Retina (tissue), 1 donor: ENCODE measurements at regions not wholly inside any gene's neighbourhood (a gene's known extent, or its start where the extent isn't known, plus 50 kb on each side); places are given as distances from the start of the nearest gene placed in this dataset.
A peak's percentile ranks its signal among the peaks of the same experiment; 100 is the strongest.

Source experiments
- DNase-seq: peaks from one replicate; pipeline ENCODE4 v3.0.0-alpha.2; 2016

DNA sequence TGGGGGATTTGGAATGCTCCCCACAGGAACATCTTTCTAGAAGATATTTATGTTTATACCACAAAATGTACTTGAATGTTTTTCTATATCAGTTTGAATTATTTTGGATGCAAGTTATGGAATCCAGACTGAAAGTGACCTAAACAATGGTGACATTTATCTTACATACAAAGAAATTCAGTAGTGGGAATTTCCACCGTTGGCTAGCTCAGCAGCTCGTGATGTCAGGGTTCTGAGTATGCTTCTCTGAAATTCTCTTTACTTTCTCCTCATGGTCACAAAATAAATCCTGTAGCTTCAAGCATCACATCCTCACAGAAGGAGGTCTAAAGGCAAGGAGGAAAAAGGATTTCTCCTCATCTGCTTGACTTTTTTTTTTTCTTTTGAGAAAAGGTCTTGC is 105.3 kb downstream of the AKAIN1 start:
- DNase-seq, result no peak

DNA sequence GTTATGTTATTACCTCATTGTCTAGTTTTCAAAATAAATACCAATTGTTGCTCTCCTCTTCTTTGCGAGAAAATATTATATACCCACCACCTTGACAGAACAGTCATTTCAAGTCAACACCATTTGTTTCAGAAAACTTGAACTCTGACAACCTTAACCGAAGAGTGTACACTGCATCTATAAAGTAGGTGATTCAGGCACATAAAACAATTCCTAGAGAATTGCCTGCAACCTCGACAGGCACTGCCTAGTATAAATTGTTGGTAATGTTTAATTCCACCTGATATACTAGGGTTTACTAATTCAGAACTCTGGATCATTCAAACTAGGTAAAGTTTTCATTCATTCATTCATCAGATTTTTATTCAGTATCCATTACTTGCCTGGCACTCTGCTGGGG is 121.8 kb downstream of the AKAIN1 start:
- DNase-seq, result no peak

GRCh38 chr18:5073026-5073944 is 123.8 kb downstream of the AKAIN1 start:
- DNase-seq, result peak; percentile 41

GRCh38 chr18:5068851-5069250 is 128.2 kb downstream of the AKAIN1 start:
- no peak for DNase-seq

DNA sequence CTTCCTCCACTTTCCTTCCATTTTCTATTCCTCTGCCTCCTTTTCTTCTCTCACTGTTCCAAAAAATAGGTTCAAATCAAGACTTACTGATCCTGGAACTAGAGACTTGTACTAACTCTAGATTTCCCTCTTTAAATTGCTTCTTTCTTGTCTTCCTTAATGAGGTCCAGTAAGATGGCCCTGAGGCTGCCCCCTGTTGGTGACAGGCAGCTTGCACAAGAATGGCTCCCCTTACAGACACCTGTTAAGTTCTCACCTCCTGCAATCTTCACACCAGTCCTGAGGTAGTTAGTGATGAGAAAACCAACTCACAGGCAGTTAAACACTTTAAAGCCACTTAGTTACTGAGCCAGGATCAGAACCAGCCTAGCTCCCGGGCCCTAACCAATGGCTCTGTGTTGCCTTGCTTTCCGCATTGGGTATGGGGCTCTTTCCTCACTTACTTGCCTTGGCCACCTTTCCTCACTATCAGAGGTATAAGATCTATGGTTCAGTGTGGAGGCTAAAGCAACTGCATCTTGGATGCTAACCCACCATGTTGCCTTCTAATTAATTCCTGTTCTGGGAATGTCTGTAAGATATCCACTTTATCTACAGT is 130.6 kb downstream of the AKAIN1 start:
- no peak for DNase-seq

GRCh38 chr18:5065615-5066014 is 131.4 kb downstream of the AKAIN1 start:
- DNase-seq, result no peak

GRCh38 chr18:5064841-5065370 is 132.2 kb downstream of the AKAIN1 start:
- DNase-seq, result no peak

DNA sequence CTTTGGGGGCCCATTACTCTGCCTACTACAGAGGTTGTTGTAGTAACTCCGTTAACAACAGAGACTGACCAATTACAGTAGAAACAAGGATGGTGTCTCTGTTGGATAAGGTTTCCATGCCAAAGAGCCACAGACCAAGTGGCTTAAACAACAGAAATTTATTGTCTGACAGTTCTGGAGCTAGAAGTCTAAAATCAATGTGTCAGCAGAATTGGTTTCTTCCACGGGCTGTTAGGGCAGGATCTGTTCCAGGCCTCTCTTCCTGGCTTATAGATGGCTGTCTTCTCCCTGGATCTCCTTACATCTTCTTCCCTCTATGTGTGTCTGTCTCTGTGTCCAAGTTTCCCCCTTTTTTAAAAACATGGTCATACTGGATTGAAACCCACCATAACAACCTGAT is 135.3 kb downstream of the AKAIN1 start:
- DNase-seq, result no peak

- DNase-seq, result no peak
Measured at GRCh38 chr18:5060543-5060942, 136.5 kb downstream of the AKAIN1 start.

DNA sequence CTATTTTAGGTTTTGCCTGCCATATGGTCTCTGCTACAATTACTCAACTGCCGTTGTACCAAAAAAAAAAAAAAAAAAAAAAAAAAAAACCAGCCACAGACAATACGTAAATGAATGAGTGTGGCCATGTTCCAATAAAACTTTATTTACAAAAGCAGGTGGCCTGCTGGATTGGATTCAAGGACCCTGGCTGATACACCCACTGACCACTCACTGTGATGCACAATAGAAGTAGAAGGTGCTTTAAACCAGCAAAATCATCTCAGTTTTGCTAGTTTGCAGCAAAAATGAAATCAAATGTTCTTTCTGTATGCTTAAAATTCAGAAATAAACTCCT is 137.4 kb downstream of the AKAIN1 start:
- no peak for DNase-seq

- DNase-seq, result no peak
Measured at GRCh38 chr18:5058768-5059695, 138.0 kb downstream of the AKAIN1 start.

GRCh38 chr18:5057386-5058348 is 139.4 kb downstream of the AKAIN1 start:
- DNase-seq, result peak; percentile 78

- DNase-seq, result no peak
Measured at GRCh38 chr18:5052491-5052890, 144.6 kb downstream of the AKAIN1 start.

- no peak for DNase-seq
Measured at GRCh38 chr18:5051207-5051606, 145.8 kb downstream of the AKAIN1 start.

DNA sequence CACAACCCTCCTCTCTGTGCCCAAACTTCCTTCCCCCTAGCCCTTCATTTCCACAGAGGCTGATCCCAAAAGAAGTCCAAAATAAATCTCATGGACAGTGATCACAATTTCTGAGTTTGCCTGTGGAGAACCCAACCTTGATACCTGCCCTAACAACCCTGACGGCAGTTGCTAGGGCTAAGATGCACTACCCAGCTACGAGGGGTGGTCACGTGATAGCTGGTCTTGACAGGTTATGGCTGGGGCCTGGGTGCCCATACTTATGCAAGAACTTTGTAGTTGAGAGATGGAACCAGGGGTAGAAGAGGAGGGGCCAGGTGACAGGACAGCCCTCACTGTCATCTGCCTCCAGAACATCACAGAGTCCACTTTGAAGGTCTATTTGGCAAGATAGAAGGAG is 147.9 kb downstream of the AKAIN1 start:
- DNase-seq, result no peak

- no peak for DNase-seq
Measured at GRCh38 chr18:5040476-5040875, 156.6 kb downstream of the AKAIN1 start.

GRCh38 chr18:5036523-5036922 is 160.5 kb downstream of the AKAIN1 start:
- DNase-seq, result no peak

DNA sequence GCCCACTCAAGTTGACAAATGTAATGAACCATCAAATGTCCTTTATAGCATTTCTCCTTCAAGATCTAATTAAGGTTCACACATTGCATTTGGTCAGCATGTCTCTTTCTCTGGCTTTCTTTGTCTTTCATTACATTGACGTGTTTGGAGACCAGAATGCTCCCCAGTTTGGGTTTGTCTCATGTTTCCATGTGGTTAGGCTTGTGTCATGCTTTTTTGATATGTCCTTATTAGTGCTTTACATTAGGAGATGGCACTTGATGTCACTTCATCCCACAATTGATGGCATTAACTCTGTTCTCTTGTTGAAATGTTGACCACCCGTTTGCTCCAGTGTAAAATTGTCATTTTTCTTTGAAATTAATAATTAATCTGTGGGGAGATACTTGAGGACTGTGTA is 165.8 kb downstream of the AKAIN1 start:
- DNase-seq, result no peak

GRCh38 chr18:5030636-5031035 is 166.4 kb downstream of the AKAIN1 start:
- DNase-seq, result no peak

DNA sequence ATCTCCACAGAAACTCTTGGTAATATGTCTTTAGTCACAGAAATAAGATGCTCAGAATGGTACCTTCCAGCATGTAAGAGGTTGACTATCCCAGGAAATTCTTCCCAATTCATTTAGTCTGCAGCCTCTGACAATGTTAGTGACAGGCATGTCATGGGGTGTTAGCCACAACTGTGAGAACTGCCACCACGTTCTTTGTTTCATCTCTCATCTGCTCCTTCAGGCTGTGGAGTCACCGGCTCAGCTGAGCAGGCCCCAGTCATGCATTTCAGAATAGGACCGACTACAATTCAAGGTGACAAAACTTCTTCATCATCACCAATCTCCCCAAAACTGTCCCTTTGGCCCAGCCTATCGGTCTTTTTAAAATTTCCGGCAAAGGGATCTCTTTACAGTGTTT is 167.5 kb downstream of the AKAIN1 start:
- DNase-seq, result no peak

GRCh38 chr18:5024741-5025140 is 172.3 kb downstream of the AKAIN1 start:
- DNase-seq, result no peak

DNA sequence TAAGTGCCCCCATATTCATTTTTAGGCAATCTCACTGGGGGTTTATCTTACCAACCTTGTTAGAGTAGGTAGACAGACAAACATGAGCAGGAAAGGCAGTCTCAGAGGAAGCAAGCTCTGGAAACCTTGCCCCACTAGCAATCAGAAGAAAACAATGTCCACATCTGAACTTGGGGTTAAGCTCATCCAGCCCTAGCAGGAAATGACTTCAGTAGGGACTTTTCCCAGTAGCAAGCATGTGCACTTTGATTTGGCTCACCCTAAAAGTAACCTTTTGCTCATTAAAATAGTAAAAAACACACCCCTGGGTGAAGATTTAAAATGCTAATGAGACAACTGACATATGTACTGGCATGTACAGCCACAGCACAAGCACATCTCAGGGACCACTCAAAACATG is 175.5 kb downstream of the AKAIN1 start:
- no peak for DNase-seq
